ENCODE measurements at regions not wholly inside any gene's neighbourhood (a gene's known extent, or its start where the extent isn't known, plus 50 kb on each side); places are given as distances from the start of the nearest gene placed in this dataset.
A peak's percentile ranks its signal among the peaks of the same experiment; 100 is the strongest.

- TF ChIP-seq SMC3 (IDR thresholded peaks at IDR 0.05; ENCODE audit: low read depth, low read length) (no peak), CHD2 (IDR thresholded peaks at IDR 0.05; ENCODE audit: low read length, partially characterized antibody) (no peak), MEF2A (IDR thresholded peaks at IDR 0.05; ENCODE audit: borderline replicate concordance, low read depth) (no peak), FOSL2 (IDR thresholded peaks at IDR 0.05; ENCODE audit: borderline replicate concordance, low read depth) (peak; percentile 93), RCOR1 (IDR thresholded peaks at IDR 0.05; ENCODE audit: low read length) (no peak), ELF1 (IDR thresholded peaks at IDR 0.05) (no peak; the same call in 1 of the 2 replicates), MAX (IDR thresholded peaks at IDR 0.05; ENCODE audit: low read depth) (peak; percentile 79), RXRA (IDR thresholded peaks at IDR 0.05; ENCODE audit: borderline replicate concordance, low read depth) (peak; percentile 68; the same call in 1 of the 2 replicates), YY1 (IDR thresholded peaks at IDR 0.05; ENCODE audit: low read depth) (no peak), RAD21 (IDR thresholded peaks at IDR 0.05; ENCODE audit: low read length) (no peak), GABPA (IDR thresholded peaks at IDR 0.05; ENCODE audit: low read depth) (no peak), TAF1 (IDR thresholded peaks at IDR 0.05; ENCODE audit: borderline replicate concordance, low read depth, low read length) (no peak), PBX3 (IDR thresholded peaks at IDR 0.05) (peak; percentile 89), ZBTB33 (IDR thresholded peaks at IDR 0.05; ENCODE audit: borderline replicate concordance, low read depth) (no peak; the same call in 1 of the 2 replicates), GATA2 (CRISPR knock-in tag; IDR thresholded peaks at IDR 0.05) (no peak), NRF1 (IDR thresholded peaks at IDR 0.05; ENCODE audit: low read depth, low read length) (no peak), NFIC (IDR thresholded peaks at IDR 0.05; ENCODE audit: borderline replicate concordance) (peak; percentile 68), POLR2AphosphoS5 (IDR thresholded peaks at IDR 0.05; ENCODE audit: low read depth, low read length) (0 out of 2 replicates have a peak, but pooled peaks have one; percentile 18), USF2 (IDR thresholded peaks at IDR 0.05; ENCODE audit: borderline replicate concordance, low read depth, low read length) (no peak), EP300 (IDR thresholded peaks at IDR 0.05; ENCODE audit: borderline replicate concordance in 1 of 2, low read depth in 1 of 2, low read length in 1 of 2) (peak in 1 of 2 experiments; percentile 88; a peak in 2 of 4 replicates), FOXM1 (IDR thresholded peaks at IDR 0.05; ENCODE audit: low read depth) (0 out of 2 replicates have a peak, but pooled peaks have one; percentile 58), TCF12 (IDR thresholded peaks at IDR 0.05) (peak; percentile 84), SIN3A (IDR thresholded peaks at IDR 0.05; ENCODE audit: borderline replicate concordance, low read depth, low read length) (no peak), MXI1 (IDR thresholded peaks at IDR 0.05; ENCODE audit: low read depth, low read length) (no peak)
- TF ChIP-seq, protein P1, sequence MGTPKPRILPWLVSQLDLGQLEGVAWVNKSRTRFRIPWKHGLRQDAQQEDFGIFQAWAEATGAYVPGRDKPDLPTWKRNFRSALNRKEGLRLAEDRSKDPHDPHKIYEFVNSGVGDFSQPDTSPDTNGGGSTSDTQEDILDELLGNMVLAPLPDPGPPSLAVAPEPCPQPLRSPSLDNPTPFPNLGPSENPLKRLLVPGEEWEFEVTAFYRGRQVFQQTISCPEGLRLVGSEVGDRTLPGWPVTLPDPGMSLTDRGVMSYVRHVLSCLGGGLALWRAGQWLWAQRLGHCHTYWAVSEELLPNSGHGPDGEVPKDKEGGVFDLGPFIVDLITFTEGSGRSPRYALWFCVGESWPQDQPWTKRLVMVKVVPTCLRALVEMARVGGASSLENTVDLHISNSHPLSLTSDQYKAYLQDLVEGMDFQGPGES (IDR thresholded peaks at IDR 0.05; ENCODE audit: low read depth, low read length), result no peak
Observed at GRCh38 chr15:39232512-39232911, 348.4 kb upstream of the THBS1 start (continued).

Data from SK-N-SH (cell line).